ENCODE measurements at regions not wholly inside any gene's neighbourhood (a gene's known extent, or its start where the extent isn't known, plus 50 kb on each side); places are given as distances from the start of the nearest gene placed in this dataset.

DNA sequence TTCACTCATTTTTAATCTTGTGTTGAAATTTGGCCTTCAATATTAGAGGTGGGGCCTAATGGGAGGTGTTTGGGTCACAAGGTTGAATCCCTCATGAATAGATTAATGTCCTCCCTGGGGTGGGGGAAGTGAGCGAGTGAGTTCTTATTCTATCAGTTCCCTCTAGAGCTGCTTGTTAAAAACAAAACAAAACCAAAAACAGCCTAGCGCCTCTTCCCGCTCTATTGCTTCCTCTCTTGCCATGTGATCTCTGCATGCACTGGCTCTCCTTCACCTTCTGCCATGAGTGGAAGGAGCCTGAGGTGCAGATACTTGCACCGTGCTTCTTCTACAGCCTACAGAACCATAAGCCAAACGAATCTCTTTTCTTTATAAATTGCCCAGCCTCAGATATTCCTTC lies 89.6 kb upstream of the SLC35F1 start:
- TF ChIP-seq EGR1 (IDR thresholded peaks at IDR 0.05; ENCODE audit: borderline replicate concordance in 1 of 2, low read depth in 2 of 2, low read length in 2 of 2) (no peak), YY1 (IDR thresholded peaks at IDR 0.05; ENCODE audit: low read depth, low read length) (no peak), POLR2A (IDR thresholded peaks at IDR 0.05; ENCODE audit: low read depth, low read length) (no peak), TCF12 (IDR thresholded peaks at IDR 0.05; ENCODE audit: low read depth, low read length) (no peak), POLR2AphosphoS5 (IDR thresholded peaks at IDR 0.05; ENCODE audit: low read length) (no peak), ZNF24 (IDR thresholded peaks at IDR 0.05) (no peak), RBBP5 (conservative IDR thresholded peaks at IDR 0.05) (no peak)
- TF ChIP-seq, protein P1, sequence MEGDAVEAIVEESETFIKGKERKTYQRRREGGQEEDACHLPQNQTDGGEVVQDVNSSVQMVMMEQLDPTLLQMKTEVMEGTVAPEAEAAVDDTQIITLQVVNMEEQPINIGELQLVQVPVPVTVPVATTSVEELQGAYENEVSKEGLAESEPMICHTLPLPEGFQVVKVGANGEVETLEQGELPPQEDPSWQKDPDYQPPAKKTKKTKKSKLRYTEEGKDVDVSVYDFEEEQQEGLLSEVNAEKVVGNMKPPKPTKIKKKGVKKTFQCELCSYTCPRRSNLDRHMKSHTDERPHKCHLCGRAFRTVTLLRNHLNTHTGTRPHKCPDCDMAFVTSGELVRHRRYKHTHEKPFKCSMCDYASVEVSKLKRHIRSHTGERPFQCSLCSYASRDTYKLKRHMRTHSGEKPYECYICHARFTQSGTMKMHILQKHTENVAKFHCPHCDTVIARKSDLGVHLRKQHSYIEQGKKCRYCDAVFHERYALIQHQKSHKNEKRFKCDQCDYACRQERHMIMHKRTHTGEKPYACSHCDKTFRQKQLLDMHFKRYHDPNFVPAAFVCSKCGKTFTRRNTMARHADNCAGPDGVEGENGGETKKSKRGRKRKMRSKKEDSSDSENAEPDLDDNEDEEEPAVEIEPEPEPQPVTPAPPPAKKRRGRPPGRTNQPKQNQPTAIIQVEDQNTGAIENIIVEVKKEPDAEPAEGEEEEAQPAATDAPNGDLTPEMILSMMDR (IDR thresholded peaks at IDR 0.05 in 2 of 3, conservative IDR thresholded peaks at IDR 0.05 in 1 of 3; ENCODE audit: control insufficient read depth in 2 of 3, extremely low read depth in 1 of 3, insufficient read depth in 1 of 3, low read depth in 3 of 3, low read length in 3 of 3): no peak
- TF ChIP-seq, protein P2, sequence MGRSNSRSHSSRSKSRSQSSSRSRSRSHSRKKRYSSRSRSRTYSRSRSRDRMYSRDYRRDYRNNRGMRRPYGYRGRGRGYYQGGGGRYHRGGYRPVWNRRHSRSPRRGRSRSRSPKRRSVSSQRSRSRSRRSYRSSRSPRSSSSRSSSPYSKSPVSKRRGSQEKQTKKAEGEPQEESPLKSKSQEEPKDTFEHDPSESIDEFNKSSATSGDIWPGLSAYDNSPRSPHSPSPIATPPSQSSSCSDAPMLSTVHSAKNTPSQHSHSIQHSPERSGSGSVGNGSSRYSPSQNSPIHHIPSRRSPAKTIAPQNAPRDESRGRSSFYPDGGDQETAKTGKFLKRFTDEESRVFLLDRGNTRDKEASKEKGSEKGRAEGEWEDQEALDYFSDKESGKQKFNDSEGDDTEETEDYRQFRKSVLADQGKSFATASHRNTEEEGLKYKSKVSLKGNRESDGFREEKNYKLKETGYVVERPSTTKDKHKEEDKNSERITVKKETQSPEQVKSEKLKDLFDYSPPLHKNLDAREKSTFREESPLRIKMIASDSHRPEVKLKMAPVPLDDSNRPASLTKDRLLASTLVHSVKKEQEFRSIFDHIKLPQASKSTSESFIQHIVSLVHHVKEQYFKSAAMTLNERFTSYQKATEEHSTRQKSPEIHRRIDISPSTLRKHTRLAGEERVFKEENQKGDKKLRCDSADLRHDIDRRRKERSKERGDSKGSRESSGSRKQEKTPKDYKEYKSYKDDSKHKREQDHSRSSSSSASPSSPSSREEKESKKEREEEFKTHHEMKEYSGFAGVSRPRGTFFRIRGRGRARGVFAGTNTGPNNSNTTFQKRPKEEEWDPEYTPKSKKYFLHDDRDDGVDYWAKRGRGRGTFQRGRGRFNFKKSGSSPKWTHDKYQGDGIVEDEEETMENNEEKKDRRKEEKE (IDR thresholded peaks at IDR 0.05): no peak
